OCI-LY1 (cell line): ENCODE measurements at regions not wholly inside any gene's neighbourhood (a gene's known extent, or its start where the extent isn't known, plus 50 kb on each side); places are given as distances from the start of the nearest gene placed in this dataset.

Experiments
- EZH2 ChIP-seq: fragments of 200-600 bp; sonication (generic), shearing (Covaris generic); IDR thresholded peaks from 2 replicates; pipeline ENCODE4 v1.8.0; 2017; ENCODE audit warnings: borderline replicate concordance, mixed run types, mild to moderate bottlenecking, antibody characterized with exemption, low read length, moderate library complexity, mixed read lengths
- TF ChIP-seq, protein P1 (sequence below): fragments of 200-600 bp; sonication (generic), shearing (Covaris generic); IDR thresholded peaks from 2 replicates; pipeline ENCODE4 v1.5.1; 2017; ENCODE audit warnings: mild to moderate bottlenecking, antibody characterized with exemption, low read length, moderate library complexity, mixed read lengths

DNA sequence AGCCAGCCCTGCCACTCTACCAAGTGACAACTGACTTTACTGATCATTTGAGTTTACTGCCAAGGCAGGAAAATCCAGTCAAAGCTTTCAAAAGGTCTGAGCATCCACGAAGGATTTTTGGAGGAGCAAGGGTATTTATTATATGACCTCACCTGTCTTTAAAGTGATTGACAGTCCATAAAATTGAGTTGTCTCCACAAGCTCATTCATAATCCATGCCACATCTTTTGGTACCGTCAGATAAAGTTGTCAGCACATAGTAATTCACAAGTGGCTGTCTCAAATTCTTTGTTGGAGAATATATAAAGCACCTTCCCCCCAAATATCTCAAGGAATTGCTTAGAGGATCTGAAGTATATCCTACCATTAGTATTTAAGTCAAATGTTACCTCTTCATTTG lies 240.5 kb downstream of the METTL4 start:
- TF ChIP-seq, protein P1, sequence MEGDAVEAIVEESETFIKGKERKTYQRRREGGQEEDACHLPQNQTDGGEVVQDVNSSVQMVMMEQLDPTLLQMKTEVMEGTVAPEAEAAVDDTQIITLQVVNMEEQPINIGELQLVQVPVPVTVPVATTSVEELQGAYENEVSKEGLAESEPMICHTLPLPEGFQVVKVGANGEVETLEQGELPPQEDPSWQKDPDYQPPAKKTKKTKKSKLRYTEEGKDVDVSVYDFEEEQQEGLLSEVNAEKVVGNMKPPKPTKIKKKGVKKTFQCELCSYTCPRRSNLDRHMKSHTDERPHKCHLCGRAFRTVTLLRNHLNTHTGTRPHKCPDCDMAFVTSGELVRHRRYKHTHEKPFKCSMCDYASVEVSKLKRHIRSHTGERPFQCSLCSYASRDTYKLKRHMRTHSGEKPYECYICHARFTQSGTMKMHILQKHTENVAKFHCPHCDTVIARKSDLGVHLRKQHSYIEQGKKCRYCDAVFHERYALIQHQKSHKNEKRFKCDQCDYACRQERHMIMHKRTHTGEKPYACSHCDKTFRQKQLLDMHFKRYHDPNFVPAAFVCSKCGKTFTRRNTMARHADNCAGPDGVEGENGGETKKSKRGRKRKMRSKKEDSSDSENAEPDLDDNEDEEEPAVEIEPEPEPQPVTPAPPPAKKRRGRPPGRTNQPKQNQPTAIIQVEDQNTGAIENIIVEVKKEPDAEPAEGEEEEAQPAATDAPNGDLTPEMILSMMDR = no peak
- no peak for TF ChIP-seq EZH2
